ENCODE measurements at regions not wholly inside any gene's neighbourhood (a gene's known extent, or its start where the extent isn't known, plus 50 kb on each side); places are given as distances from the start of the nearest gene placed in this dataset.

GRCh38 chr2:106628377-106628776 lies 141.2 kb downstream of the CD8B2 start:
- no peak for DNase-seq (ENCODE audit: insufficient read length, low spot score)
- no peak for FAIRE-seq

GRCh38 chr2:106629981-106630380 lies 142.8 kb downstream of the CD8B2 start:
- DNase-seq (ENCODE audit: insufficient read length, low spot score): no peak
- no peak for FAIRE-seq

- DNase-seq (ENCODE audit: insufficient read length, low spot score) (no peak), FAIRE-seq (no peak)
Observed at GRCh38 chr2:106631281-106631680, 144.1 kb downstream of the CD8B2 start.

GRCh38 chr2:106638043-106638442 lies 150.9 kb downstream of the CD8B2 start:
- DNase-seq (ENCODE audit: insufficient read length, low spot score) (peak; percentile 5), FAIRE-seq (no peak)

GRCh38 chr2:106638580-106638979 lies 151.4 kb downstream of the CD8B2 start:
- no peak for FAIRE-seq
- DNase-seq (ENCODE audit: insufficient read length, low spot score): no peak

GRCh38 chr2:106642679-106643078 lies 155.5 kb downstream of the CD8B2 start:
- no peak for FAIRE-seq
- DNase-seq (ENCODE audit: insufficient read length, low spot score): no peak

- no peak for FAIRE-seq
- no peak for DNase-seq (ENCODE audit: insufficient read length, low spot score)
Observed at GRCh38 chr2:106644623-106645022, 157.5 kb downstream of the CD8B2 start.

- no peak for FAIRE-seq
- DNase-seq (ENCODE audit: insufficient read length, low spot score): no peak
Observed at GRCh38 chr2:106646605-106647004, 159.4 kb downstream of the CD8B2 start.

- DNase-seq (ENCODE audit: insufficient read length, low spot score) (no peak), FAIRE-seq (no peak)
Observed at GRCh38 chr2:106649306-106649705, 162.1 kb downstream of the CD8B2 start.

GRCh38 chr2:106653465-106653864 lies 166.3 kb downstream of the CD8B2 start:
- no peak for DNase-seq (ENCODE audit: insufficient read length, low spot score)
- FAIRE-seq: no peak

- FAIRE-seq (no peak), DNase-seq (ENCODE audit: insufficient read length, low spot score) (no peak)
Observed at GRCh38 chr2:106658616-106659015, 171.5 kb downstream of the CD8B2 start.

GRCh38 chr2:106664669-106665068 lies 177.5 kb downstream of the CD8B2 start:
- no peak for FAIRE-seq
- no peak for DNase-seq (ENCODE audit: insufficient read length, low spot score)

GRCh38 chr2:106667478-106668070 lies 180.4 kb downstream of the CD8B2 start:
- FAIRE-seq (no peak), DNase-seq (ENCODE audit: insufficient read length, low spot score) (no peak)

- FAIRE-seq (no peak), DNase-seq (ENCODE audit: insufficient read length, low spot score) (no peak)
Observed at GRCh38 chr2:106685180-106685897, 198.2 kb downstream of the CD8B2 start.

GRCh38 chr2:106686814-106687213 lies 199.2 kb downstream of the ST6GAL2 start:
- DNase-seq (ENCODE audit: insufficient read length, low spot score) (no peak), FAIRE-seq (no peak)

- FAIRE-seq: no peak
Observed at GRCh38 chr2:106694964-106695470, 190.9 kb downstream of the ST6GAL2 start.

GRCh38 chr2:106695919-106696318 lies 190.0 kb downstream of the ST6GAL2 start:
- FAIRE-seq: no peak
- no peak for DNase-seq (ENCODE audit: insufficient read length, low spot score)

More at GRCh38 chr2:106694964-106695470, 190.9 kb downstream of the ST6GAL2 start:
- DNase-seq (ENCODE audit: insufficient read length, low spot score): no peak

GRCh38 chr2:106700616-106701015 lies 185.4 kb downstream of the ST6GAL2 start:
- FAIRE-seq (no peak), DNase-seq (ENCODE audit: insufficient read length, low spot score) (no peak)

- DNase-seq (ENCODE audit: insufficient read length, low spot score) (no peak), FAIRE-seq (no peak)
Observed at GRCh38 chr2:106701203-106702022, 184.6 kb downstream of the ST6GAL2 start.

- DNase-seq (ENCODE audit: insufficient read length, low spot score) (no peak), FAIRE-seq (no peak)
Observed at GRCh38 chr2:106703161-106703560, 182.8 kb downstream of the ST6GAL2 start.

GRCh38 chr2:106704798-106705197 lies 181.2 kb downstream of the ST6GAL2 start:
- FAIRE-seq (no peak), DNase-seq (ENCODE audit: insufficient read length, low spot score) (no peak)
